Endodermal cell (in vitro differentiated cells): ENCODE measurements at regions not wholly inside any gene's neighbourhood (a gene's known extent, or its start where the extent isn't known, plus 50 kb on each side); places are given as distances from the start of the nearest gene placed in this dataset.

ENCODE experiments used
- DNase-seq: peaks from one replicate; pipeline ENCODE4 v3.0.0-alpha.2; 2017
- H3K27ac ChIP-seq: 2 replicates; pipeline ENCODE4 v1.5.1; 2013; ENCODE audit warnings: mild to moderate bottlenecking, low read depth, low read length, moderate library complexity
- H3K27me3 ChIP-seq: 2 replicates; pipeline ENCODE4 v1.6.1; 2013; ENCODE audit warnings: mild to moderate bottlenecking, low read length, moderate library complexity; ENCODE audit not compliant: insufficient read depth, control insufficient read depth, poor library complexity, severe bottlenecking
- H3K36me3 ChIP-seq: 2 replicates; pipeline ENCODE4 v1.7.0; 2013; ENCODE audit warnings: mild to moderate bottlenecking, low read length, moderate library complexity; ENCODE audit not compliant: control insufficient read depth, insufficient read depth
- H3K4me1 ChIP-seq: one replicate; pipeline ENCODE4 v1.7.0; 2013; ENCODE audit warnings: low read length; ENCODE audit not compliant: control insufficient read depth, insufficient read depth
- H3K4me3 ChIP-seq: 2 replicates; pipeline ENCODE4 v1.5.1; 2013; ENCODE audit warnings: mild to moderate bottlenecking, low read length, moderate library complexity
- H3K9ac ChIP-seq: 2 replicates; pipeline ENCODE4 v1.6.1; 2013; ENCODE audit warnings: mild to moderate bottlenecking, low read length, moderate library complexity; ENCODE audit not compliant: poor library complexity, severe bottlenecking; ENCODE audit errors: extremely low read depth
- H3K9me3 ChIP-seq: 2 replicates; pipeline ENCODE4 v1.6.1; 2013; ENCODE audit warnings: mild to moderate bottlenecking, low read length, moderate library complexity; ENCODE audit not compliant: control insufficient read depth
- H3K27ac Mint-ChIP-seq: 2 replicates; pipeline ENCODE4 v1.8.0; 2020; ENCODE audit warnings: mixed read lengths
- H3K27me3 Mint-ChIP-seq: 2 replicates; pipeline ENCODE4 v1.8.0; 2021; ENCODE audit warnings: mild to moderate bottlenecking, mixed read lengths; ENCODE audit not compliant: insufficient read depth
- H3K36me3 Mint-ChIP-seq: 2 replicates; pipeline ENCODE4 v1.8.0; 2020; ENCODE audit warnings: low read depth, mixed read lengths
- H3K4me1 Mint-ChIP-seq: 2 replicates; pipeline ENCODE4 v1.8.0; 2020; ENCODE audit warnings: mixed read lengths
- H3K4me3 Mint-ChIP-seq: 2 replicates; pipeline ENCODE4 v1.8.0; 2020; ENCODE audit warnings: mild to moderate bottlenecking, moderate library complexity, mixed read lengths
- H3K9me3 Mint-ChIP-seq: 2 replicates; pipeline ENCODE4 v1.8.0; 2020; ENCODE audit warnings: mild to moderate bottlenecking, mixed read lengths
- CTCF ChIP-seq: fragments of 200-600 bp; sonication (generic); conservative IDR thresholded peaks from 2 replicates; pipeline ENCODE4 v1.5.0; 2021; ENCODE audit warnings: antibody characterized with exemption, mild to moderate bottlenecking
- WGBS, 2 experiments: methylation state at CpG; one replicate each; pipeline versions ENCODE4 v1.1.5 to v1.1.7; 2013; ENCODE audit warnings: missing lambda C conversion rate in 2 of 2, mixed read lengths in 1 of 2; ENCODE audit not compliant: insufficient coverage in 1 of 2, insufficient read length in 1 of 2; 5-methylcytosine and 5-hydroxymethylcytosine counted together

DNA sequence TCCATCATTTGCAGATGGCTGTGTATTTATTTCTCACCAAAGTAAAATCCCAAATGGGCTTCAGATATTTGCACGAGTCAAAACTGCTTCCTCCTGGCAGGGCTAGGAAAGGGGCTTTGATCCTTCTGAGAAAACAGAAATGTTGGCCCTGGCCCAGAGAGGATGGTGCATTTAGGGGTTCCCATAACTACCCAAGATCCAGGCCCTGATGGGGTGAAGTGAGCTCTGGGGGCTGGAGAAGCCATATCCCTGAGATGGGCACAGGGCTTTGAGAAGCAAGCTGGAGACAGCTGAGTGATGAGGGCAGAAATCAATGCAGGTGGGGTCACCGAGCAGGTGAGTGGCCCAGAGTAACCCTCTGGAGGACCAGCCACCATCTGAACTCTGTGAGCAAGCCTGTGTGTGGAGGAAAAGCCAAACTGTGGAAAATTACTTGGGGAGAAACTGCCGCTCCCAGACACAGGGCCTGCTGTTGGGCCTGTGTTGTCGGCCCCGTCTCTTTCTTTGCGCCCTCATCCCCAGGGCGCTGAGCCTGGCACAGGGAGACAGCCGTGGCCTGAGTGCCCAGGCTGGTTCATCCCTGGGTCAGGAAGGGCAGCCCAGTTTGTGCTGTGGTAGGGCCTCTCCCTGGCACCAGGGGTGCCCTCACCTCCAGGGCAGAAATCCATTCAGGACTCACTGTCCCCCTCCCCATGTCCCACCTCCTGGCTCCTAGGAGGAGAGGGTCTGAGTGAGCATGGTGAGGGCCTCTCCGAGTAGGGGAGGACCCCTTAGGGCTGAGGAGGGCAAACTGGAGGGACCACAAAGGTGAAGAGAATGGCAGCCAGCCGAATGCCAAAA is 167.8 kb upstream of the HAAO start:
- no peak overlapping the region for H3K9ac ChIP-seq
- 90 to 94% methylated on average over 7 to 10 of the region's 10 CpGs for WGBS, 2 experiments
- no peaks in the 10 kb centered on the region for H3K9me3 Mint-ChIP-seq
- H3K4me1 Mint-ChIP-seq: peaks cover 44% of the 10 kb centered on the region
- no peak for DNase-seq
- no peak overlapping the region for H3K4me3 Mint-ChIP-seq
- H3K36me3 Mint-ChIP-seq: no peaks in the 10 kb centered on the region
- H3K4me3 ChIP-seq: no peak overlapping the region
- H3K9me3 ChIP-seq: no peaks in the 10 kb centered on the region
- H3K36me3 ChIP-seq: no peaks in the 10 kb centered on the region
- TF ChIP-seq CTCF: no peak
- peaks cover 2% of the 10 kb centered on the region for H3K27me3 Mint-ChIP-seq
- peaks cover 7% of the 10 kb centered on the region for H3K4me1 ChIP-seq
- H3K27me3 ChIP-seq: no peaks in the 10 kb centered on the region
- H3K27ac ChIP-seq: no peak overlapping the region
- H3K27ac Mint-ChIP-seq: no peak overlapping the region

- 90 to 93% methylated on average over 3 to 8 of the region's 8 CpGs for WGBS, 2 experiments
- no peaks in the 10 kb centered on the region for H3K27me3 ChIP-seq
- H3K4me1 ChIP-seq: peaks cover 7% of the 10 kb centered on the region
- DNase-seq: peak; percentile 42
- H3K4me1 Mint-ChIP-seq: peaks cover 45% of the 10 kb centered on the region
- H3K4me3 ChIP-seq: no peak overlapping the region
- no peaks in the 10 kb centered on the region for H3K36me3 Mint-ChIP-seq
- H3K4me3 Mint-ChIP-seq: no peak overlapping the region
- no peaks in the 10 kb centered on the region for H3K36me3 ChIP-seq
- no peaks in the 10 kb centered on the region for H3K9me3 Mint-ChIP-seq
- H3K27me3 Mint-ChIP-seq: peaks cover 2% of the 10 kb centered on the region
- no peak overlapping the region for H3K9ac ChIP-seq
- peak overlapping the region; percentile 52 for H3K27ac Mint-ChIP-seq
- no peak for TF ChIP-seq CTCF
- H3K9me3 ChIP-seq: no peaks in the 10 kb centered on the region
- H3K27ac ChIP-seq: no peak overlapping the region
Observed at GRCh38 chr2:42959234-42960001, 167.0 kb upstream of the HAAO start.

GRCh38 chr2:42958741-42959233 is 166.4 kb upstream of the HAAO start:
- Histone ChIP-seq H3K27ac (no peak overlapping the region), H3K9me3 (no peaks in the 10 kb centered on the region), H3K4me1 (peaks cover 7% of the 10 kb centered on the region), H3K27me3 (no peaks in the 10 kb centered on the region), H3K9ac (no peak overlapping the region), H3K36me3 (no peaks in the 10 kb centered on the region), H3K4me3 (no peak overlapping the region)
- no peaks in the 10 kb centered on the region for H3K36me3 Mint-ChIP-seq
- no peak overlapping the region for H3K27ac Mint-ChIP-seq
- H3K27me3 Mint-ChIP-seq: peaks cover 2% of the 10 kb centered on the region
- no peak for TF ChIP-seq CTCF
- H3K4me3 Mint-ChIP-seq: no peak overlapping the region
- WGBS, 2 experiments: 82 to 86% methylated on average over 9 to 10 of the region's 10 CpGs
- no peaks in the 10 kb centered on the region for H3K9me3 Mint-ChIP-seq
- no peak for DNase-seq
- peaks cover 45% of the 10 kb centered on the region for H3K4me1 Mint-ChIP-seq
